ENCODE measurements at regions not wholly inside any gene's neighbourhood (a gene's known extent, or its start where the extent isn't known, plus 50 kb on each side); places are given as distances from the start of the nearest gene placed in this dataset.

GRCh38 chr1:232450615-232451014 is 179.3 kb downstream of the SIPA1L2 start:
- Histone ChIP-seq H3K9me3 (no peaks in the 10 kb centered on the region), H3K36me3 (no peaks in the 10 kb centered on the region), H3K4me1 (no peaks in the 10 kb centered on the region), H3K4me3 (replicated peaks in 1 of 3) (no peak overlapping the region), H3K27me3 (no peaks in the 10 kb centered on the region), H3K27ac (no peak overlapping the region)
- DNase-seq: no peak
- intact Hi-C loops (cut with DNase I): no loop called here
- TF ChIP-seq POLR2A (IDR thresholded peaks at IDR 0.05) (no peak), CTCF (IDR thresholded peaks at IDR 0.05) (no peak)
- WGBS, 2 donors: 92 to 95% methylated on average over 1 of the region's 1 CpG

- TF ChIP-seq CTCF (IDR thresholded peaks at IDR 0.05) (no peak), POLR2A (IDR thresholded peaks at IDR 0.05) (no peak)
- Histone ChIP-seq H3K9me3 (no peaks in the 10 kb centered on the region), H3K4me1 (no peaks in the 10 kb centered on the region), H3K36me3 (peaks cover 0 to 6% of the 10 kb centered on the region in 2 donors), H3K27me3 (no peaks in the 10 kb centered on the region), H3K4me3 (replicated peaks in 1 of 3) (no peak overlapping the region), H3K27ac (no peak overlapping the region)
- WGBS, 2 donors: 83% methylated on average over 2 of the region's 2 CpGs
- no peak for DNase-seq
- intact Hi-C loops (cut with DNase I): no loop called here
Observed at GRCh38 chr1:232447125-232447524, 182.8 kb downstream of the SIPA1L2 start.

GRCh38 chr1:232445361-232446106 is 184.4 kb downstream of the SIPA1L2 start:
- 93 to 95% methylated on average over 20 to 24 of the region's 24 CpGs for WGBS, 2 donors
- Histone ChIP-seq H3K4me3 (replicated peaks in 1 of 3) (no peak overlapping the region), H3K27me3 (no peaks in the 10 kb centered on the region), H3K9me3 (no peaks in the 10 kb centered on the region), H3K4me1 (no peaks in the 10 kb centered on the region), H3K27ac (no peak overlapping the region), H3K36me3 (peaks cover 0 to 11% of the 10 kb centered on the region in 2 donors)
- intact Hi-C loops (cut with DNase I): no loop called here
- DNase-seq: no peak
- TF ChIP-seq POLR2A (IDR thresholded peaks at IDR 0.05): no peak
- no peak for TF ChIP-seq CTCF (IDR thresholded peaks at IDR 0.05)

- Histone ChIP-seq H3K27me3 (no peaks in the 10 kb centered on the region), H3K36me3 (peaks cover 0 to 23% of the 10 kb centered on the region in 2 donors), H3K9me3 (no peaks in the 10 kb centered on the region), H3K27ac (no peak overlapping the region), H3K4me3 (replicated peaks in 1 of 3) (no peak overlapping the region), H3K4me1 (no peaks in the 10 kb centered on the region)
- 77 to 82% methylated on average over 7 of the region's 7 CpGs for WGBS, 2 donors
- intact Hi-C loops (cut with DNase I): no loop called here
- TF ChIP-seq POLR2A (IDR thresholded peaks at IDR 0.05) (no peak), CTCF (IDR thresholded peaks at IDR 0.05) (no peak)
- DNase-seq: no peak
Observed at GRCh38 chr1:232443372-232443771, 186.6 kb downstream of the SIPA1L2 start.

GRCh38 chr1:232441036-232441411 is 188.9 kb downstream of the SIPA1L2 start:
- no peak overlapping the region for H3K4me3 ChIP-seq (replicated peaks in 1 of 3)
- TF ChIP-seq POLR2A (IDR thresholded peaks at IDR 0.05) (no peak), CTCF (IDR thresholded peaks at IDR 0.05) (no peak)
- WGBS, 2 donors: 100% methylated on average over 1 of the region's 1 CpG
- H3K27ac ChIP-seq: no peak overlapping the region
- peaks cover 0 to 24% of the 10 kb centered on the region in 2 donors for H3K36me3 ChIP-seq
- DNase-seq: no peak
- H3K9me3 ChIP-seq: no peaks in the 10 kb centered on the region
- H3K27me3 ChIP-seq: no peaks in the 10 kb centered on the region
- H3K4me1 ChIP-seq: peaks cover 0 to 1% of the 10 kb centered on the region in 2 donors
- intact Hi-C loops (cut with DNase I): no loop called here
